ENCODE measurements at regions not wholly inside any gene's neighbourhood (a gene's known extent, or its start where the extent isn't known, plus 50 kb on each side); places are given as distances from the start of the nearest gene placed in this dataset.
"Not testable (repeated sequence)": the region's sequence is repeated elsewhere in the genome, so short reads cannot be mapped to it uniquely, and the experiment has no call there.

- no peak for DNase-seq (ENCODE audit: low spot score)
Observed at GRCh38 chr7:85714951-85715350, 528.1 kb upstream of the SEMA3D start.

- no peak for DNase-seq (ENCODE audit: low spot score)
Observed at GRCh38 chr7:85714043-85714578, 527.3 kb upstream of the SEMA3D start.

GRCh38 chr7:85713171-85713570 is 526.3 kb upstream of the SEMA3D start:
- no peak for DNase-seq (ENCODE audit: low spot score)

GRCh38 chr7:85711894-85712293 is 525.0 kb upstream of the SEMA3D start:
- DNase-seq (ENCODE audit: low spot score): no peak

- no peak for DNase-seq (ENCODE audit: low spot score)
Observed at GRCh38 chr7:85710960-85711359, 524.1 kb upstream of the SEMA3D start.

- DNase-seq (ENCODE audit: low spot score): no peak
Observed at GRCh38 chr7:85708221-85708620, 521.4 kb upstream of the SEMA3D start.

- no peak for DNase-seq (ENCODE audit: low spot score)
Observed at GRCh38 chr7:85705076-85705475, 518.2 kb upstream of the SEMA3D start.

GRCh38 chr7:85703251-85704010 is 516.6 kb upstream of the SEMA3D start:
- no peak for DNase-seq (ENCODE audit: low spot score)

GRCh38 chr7:85702348-85702747 is 515.5 kb upstream of the SEMA3D start:
- no peak for DNase-seq (ENCODE audit: low spot score)

GRCh38 chr7:85699482-85699881 is 512.6 kb upstream of the SEMA3D start:
- no peak for DNase-seq (ENCODE audit: low spot score)

GRCh38 chr7:85695533-85695932 is 508.7 kb upstream of the SEMA3D start:
- no peak for DNase-seq (ENCODE audit: low spot score)

GRCh38 chr7:85695041-85695440 is 508.2 kb upstream of the SEMA3D start:
- no peak for DNase-seq (ENCODE audit: low spot score)

- DNase-seq (ENCODE audit: low spot score): no peak
Observed at GRCh38 chr7:85693326-85693725, 506.5 kb upstream of the SEMA3D start.

GRCh38 chr7:85688712-85689111 is 501.9 kb upstream of the SEMA3D start:
- no peak for DNase-seq (ENCODE audit: low spot score)

- no peak for DNase-seq (ENCODE audit: low spot score)
Observed at GRCh38 chr7:85686401-85687181, 499.7 kb upstream of the SEMA3D start.

GRCh38 chr7:85685901-85686300 is 499.0 kb upstream of the SEMA3D start:
- DNase-seq (ENCODE audit: low spot score): no peak

GRCh38 chr7:85682833-85683620 is 496.2 kb upstream of the SEMA3D start:
- DNase-seq (ENCODE audit: low spot score): no peak

GRCh38 chr7:85681241-85681640 is 494.4 kb upstream of the SEMA3D start:
- no peak for DNase-seq (ENCODE audit: low spot score)

- DNase-seq (ENCODE audit: low spot score): not testable (repeated sequence)
Observed at GRCh38 chr7:85675093-85675492, 488.2 kb upstream of the SEMA3D start.

- DNase-seq (ENCODE audit: low spot score): no peak
Observed at GRCh38 chr7:85673876-85674275, 487.0 kb upstream of the SEMA3D start.

GRCh38 chr7:85669225-85669624 is 482.4 kb upstream of the SEMA3D start:
- DNase-seq (ENCODE audit: low spot score): no peak

GRCh38 chr7:85664341-85664740 is 477.5 kb upstream of the SEMA3D start:
- no peak for DNase-seq (ENCODE audit: low spot score)

Data from hematopoietic multipotent progenitor cell treated with erythropoietin and hydrocortisone succinate and interleukin-3 and kit ligand, for 15 days (in vitro differentiated cells).